Inferior parietal cortex (tissue), 1 donor: ENCODE measurements at regions not wholly inside any gene's neighbourhood (a gene's known extent, or its start where the extent isn't known, plus 50 kb on each side); places are given as distances from the start of the nearest gene placed in this dataset.
"Not testable (repeated sequence)": the region's sequence is repeated elsewhere in the genome, so short reads cannot be mapped to it uniquely, and the experiment has no call there.

Experiments
- DNase-seq: peaks from one replicate; pipeline ENCODE4 v3.0.0-alpha.2; 2016; ENCODE audit errors: extremely low spot score

DNA sequence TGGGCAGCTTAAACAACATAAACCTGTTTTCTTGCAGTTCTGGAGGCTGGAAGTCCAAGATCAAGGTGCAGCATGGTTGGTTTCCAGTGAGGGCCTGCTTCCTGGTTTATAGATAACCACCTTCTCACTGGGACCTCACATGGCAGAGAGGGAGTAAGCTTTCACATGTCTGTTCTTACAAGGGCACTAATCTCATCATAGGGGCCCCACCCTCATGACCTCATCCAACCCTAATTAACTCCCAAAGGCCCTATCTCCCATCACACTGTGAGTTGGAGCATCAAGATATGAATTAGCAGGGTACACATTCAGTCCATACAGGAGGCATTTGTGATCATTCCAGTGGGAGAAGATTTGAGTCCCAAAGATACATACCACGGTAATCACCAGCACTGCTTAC, 50.5 kb upstream of the GRIN2A start:
- DNase-seq = no peak

DNA sequence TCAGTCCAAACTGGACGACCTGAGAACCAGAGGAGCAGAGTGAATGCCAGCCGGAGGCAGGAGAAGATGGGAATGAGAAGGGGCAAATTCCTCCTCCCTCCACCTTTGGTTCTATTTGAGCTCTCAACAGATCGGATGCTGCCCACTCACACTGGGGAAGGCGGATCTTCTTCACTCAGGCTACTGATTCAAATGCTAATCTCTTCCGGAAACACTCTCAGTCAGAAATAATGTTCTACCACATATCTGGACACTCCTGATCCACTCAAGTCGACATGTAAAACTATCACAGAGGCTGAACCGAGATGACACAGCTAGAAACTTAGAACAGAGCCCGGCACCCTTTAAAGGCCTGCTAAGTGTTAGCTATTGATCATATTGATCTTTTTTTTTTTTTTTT, 57.4 kb upstream of the GRIN2A start:
- DNase-seq = no peak

- DNase-seq = no peak
Observed at GRCh38 chr16:10240854-10241613, 58.8 kb upstream of the GRIN2A start.

- peak; percentile 41 for DNase-seq
Observed at GRCh38 chr16:10242097-10242496, 59.9 kb upstream of the GRIN2A start.

- no peak for DNase-seq
Observed at GRCh38 chr16:10242916-10243315, 60.7 kb upstream of the GRIN2A start.

- DNase-seq = peak; percentile 56
Observed at GRCh38 chr16:10245002-10245401, 62.8 kb upstream of the GRIN2A start.

GRCh38 chr16:10250137-10250828, 68.1 kb upstream of the GRIN2A start:
- no peak for DNase-seq

DNA sequence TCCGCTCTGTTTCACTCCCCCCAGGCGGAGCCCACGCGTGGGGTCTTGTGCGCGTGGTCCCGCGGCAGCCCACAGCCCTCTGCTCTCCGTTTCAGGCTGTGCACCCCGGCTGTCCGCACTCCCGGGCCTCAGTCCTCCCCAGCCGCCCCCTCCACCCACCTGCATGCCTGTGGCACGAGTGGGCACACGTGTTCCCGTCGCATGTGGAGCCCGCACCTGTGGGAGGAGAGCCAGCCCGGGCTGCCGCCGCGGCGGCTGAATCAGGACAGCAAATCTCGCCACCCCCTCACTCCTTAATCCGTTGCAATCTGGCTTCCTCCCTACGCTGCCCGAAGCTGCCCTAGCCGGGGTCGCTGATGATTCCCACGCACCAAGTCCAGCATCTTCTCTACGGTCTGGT, 69.9 kb upstream of the GRIN2A start:
- no peak for DNase-seq

- no peak for DNase-seq
Observed at GRCh38 chr16:10253409-10253808, 71.2 kb upstream of the GRIN2A start.

- no peak for DNase-seq
Observed at GRCh38 chr16:10255728-10256127, 73.5 kb upstream of the GRIN2A start.

DNA sequence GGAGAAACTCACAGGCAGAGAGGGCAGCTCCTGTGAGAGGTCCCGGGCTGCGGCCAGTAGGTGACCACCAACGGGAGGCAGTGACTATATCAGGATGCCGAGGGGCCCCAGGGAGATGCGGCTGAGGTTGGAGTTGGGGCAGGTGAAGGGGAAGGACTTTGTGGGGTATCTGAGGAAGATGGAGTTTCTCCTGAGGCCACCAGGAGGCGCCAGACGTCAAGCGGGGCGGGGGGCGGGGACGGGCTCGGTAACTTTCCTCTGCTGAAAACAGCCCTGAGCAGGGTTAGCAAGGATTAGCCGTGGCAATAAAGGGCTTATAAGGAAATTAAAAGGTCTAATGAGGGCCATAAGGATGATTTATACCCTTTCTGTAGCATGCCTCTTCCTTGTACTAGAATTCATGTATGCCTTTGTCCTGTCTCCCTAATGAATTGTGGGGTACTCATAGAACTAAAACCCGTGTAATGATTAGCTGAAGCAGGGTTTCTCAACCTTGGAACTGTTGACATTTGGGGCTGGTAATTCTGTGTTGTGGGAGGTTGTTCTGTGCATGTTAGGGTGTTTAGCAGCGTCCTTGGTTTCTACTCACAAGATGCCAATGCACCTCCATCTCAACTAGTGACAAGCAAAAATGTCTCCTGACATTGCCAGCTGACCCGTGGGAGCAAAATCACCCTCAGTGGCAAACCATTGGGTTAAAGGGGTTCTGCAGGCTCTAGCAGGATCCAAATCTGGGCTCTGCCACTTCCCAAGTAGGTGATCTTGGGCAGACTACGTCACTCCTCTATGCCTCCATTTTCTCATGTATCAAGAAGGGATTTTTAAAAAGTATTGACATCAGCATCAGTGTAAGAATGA, 74.8 kb upstream of the GRIN2A start:
- DNase-seq = no peak

GRCh38 chr16:10257642-10258251, 75.5 kb upstream of the GRIN2A start:
- not testable (repeated sequence) for DNase-seq

DNA sequence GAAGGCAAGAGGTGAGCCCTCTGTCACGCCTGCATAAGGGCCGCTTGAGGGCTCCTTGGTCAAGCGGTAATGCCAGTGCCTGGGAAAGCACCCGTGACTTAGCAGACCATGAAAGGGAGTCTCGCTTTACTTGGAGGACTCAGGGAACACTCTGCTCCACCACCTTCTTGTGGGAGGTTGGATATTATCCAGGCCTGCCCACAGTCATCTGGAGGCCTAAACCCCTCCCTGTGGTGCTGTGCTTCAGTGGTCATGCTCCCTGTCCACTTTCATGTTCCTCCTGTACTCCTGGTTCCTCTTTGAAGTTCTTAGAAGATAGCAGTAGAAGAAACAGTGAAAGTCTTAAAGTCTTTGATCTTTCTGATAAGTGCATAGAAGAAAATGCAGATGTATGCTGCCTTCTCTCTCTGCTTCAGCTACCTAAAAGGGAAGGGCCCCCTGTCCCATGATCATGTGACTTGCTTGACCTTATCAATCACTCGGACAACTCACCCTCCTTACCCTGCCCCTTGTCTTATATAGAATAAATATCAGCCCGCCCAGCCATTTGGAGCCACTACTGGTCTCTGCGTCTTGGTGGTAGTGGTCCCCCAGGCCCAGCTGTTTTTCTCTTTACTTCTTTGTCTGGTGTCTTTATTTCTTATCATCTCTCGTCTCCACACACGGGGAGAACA, 76.8 kb upstream of the GRIN2A start:
- DNase-seq = not testable (repeated sequence)

DNA sequence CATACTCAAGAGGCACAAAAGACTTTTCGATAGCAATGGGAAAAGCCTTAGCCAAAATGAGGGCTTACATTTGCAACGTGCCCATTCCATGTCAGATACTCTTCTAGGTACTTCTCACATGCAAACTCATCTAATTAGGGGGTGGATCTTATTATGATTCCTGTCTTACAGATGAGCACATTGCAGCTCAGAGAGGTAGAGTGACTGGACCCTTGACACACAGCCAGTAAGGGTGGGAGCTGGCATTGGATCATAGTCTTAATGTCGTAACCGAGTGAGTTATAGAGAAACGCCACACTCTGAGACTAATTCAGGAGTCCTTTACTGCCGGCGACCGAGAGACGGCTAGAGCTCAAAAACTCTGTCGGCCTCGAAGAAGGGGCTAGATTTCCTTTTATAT, 78.8 kb upstream of the GRIN2A start:
- no peak for DNase-seq

DNA sequence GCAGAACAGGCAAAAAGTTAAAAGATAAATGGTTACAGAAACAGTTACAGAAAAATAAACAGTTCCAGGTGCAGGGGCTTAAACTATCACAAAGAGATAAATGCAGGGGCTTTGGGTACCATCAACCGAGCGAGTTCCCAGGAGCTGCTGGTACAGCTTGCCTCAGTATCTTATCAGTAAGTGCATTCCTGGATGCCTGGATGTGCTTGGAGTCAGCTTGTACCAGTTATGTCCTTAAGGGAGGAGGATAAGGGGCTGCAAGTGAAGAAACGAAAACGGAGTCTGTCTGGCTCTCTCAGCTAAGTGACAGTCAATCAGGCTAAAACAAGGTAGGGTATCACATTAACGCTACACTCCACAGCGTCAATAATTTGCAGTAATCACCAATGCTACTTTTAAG, 79.3 kb upstream of the GRIN2A start:
- not testable (repeated sequence) for DNase-seq

DNA sequence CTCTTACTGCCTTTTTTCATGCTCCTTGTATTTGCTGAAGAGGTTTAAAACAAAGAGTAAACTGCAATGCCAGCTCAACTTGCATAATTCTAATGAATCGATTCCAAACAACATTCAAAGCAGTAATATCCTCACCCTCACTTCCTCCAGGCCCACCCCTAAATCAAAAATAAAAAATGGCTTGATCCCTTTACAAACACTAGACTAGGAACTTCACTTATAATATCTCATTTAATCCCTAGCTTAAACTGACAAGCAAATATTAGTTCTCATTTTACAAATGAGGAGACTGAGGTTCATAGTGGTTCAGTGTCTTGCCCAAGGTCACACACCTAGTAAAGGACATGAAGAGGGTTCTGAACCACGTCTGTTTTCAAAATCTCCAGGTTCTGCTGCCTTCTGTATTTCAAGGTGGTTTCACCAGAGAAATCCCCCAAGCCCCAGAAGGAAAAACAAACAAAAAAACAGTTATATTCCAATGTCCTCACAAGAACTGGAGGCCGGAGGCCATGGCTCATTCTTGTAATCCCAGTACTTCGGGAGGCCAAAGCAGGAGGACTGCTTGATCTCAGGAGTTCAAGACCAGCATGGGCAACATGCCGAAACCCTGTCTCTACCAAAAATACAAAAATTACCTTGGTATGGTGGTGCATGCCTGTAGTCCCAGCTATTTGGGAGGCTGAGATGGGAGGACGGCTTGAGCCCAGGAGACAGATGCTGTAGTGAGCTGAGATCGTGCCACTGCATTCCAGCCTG, 80.3 kb upstream of the GRIN2A start:
- DNase-seq = no peak

DNA sequence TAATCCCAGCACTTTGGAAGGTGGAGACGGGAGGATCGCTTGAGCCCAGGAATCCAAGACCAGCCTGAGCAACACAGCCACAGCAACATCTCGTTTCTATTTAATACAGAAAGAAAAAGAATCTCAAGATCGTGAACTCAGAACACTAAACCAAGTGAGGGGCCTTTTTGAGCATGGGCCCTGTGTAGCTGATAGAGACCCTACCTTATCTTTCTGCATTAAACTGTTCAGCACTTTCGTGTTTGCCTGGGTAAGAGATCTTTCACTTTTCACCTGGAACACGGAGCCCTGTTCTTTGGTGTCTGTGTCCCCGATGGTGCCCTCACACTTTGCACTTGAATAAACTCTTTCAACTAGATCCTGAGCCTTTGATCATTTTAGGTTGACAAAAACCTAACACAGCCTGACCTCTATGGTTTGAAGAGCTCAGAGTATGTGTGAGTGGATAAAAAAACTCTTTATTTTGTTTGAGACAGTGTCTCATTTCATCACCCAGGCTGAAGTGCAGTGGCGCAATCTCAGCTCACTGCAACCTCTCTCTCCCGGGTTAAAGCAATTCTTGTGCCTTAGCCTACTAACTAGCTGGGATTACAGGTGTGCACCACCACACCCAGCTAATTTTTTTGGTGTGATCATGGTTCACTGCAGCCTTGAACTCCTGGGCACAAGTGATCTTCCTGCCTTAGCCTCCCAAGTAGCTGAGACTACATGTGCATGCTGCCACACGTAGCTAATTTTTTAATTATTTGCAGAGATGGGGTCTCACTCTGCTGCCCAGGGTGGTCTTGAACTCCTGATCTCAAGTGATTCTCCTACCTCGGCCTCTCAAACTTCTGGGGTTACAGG, 83.8 kb upstream of the GRIN2A start:
- no peak for DNase-seq

DNA sequence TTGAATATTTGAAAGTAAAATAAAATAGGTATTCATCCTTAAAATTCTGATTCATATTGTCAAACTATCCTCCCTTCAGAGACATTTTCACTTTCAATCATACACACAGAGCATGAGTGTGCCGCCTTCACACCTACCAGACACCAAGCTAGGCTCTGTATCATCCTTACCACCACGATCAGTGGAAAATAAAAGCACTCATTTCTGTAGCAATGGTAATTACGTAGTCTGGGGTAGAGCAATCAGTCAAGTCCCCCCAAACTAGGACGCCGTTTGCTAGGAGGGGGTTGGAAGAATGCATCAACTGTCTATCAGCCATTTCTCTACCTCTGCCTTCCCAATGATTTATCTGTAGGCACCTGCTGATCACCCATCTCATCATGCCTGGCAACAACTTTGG, 84.6 kb upstream of the GRIN2A start:
- no peak for DNase-seq

DNA sequence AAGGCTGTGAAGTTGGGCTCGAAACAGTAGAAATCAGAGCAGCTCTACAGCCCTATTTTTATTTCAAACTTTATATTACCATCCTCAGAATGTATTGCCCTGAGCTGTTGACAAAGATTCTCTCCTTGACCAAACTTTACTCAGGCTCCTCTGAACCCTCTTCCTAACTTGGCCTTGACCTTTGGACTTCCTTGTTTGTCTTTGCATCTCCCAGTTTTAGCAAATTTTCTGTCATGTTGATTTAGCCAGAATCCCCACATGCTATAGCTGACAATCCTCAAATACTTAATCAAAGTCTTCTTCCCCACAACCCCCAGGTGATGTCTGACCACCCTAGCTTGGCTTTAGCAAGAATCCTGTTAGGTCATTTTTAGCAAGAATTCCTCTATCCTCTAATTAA, 87.4 kb upstream of the GRIN2A start:
- DNase-seq = no peak
